Neural cell (in vitro differentiated cells): ENCODE measurements at regions not wholly inside any gene's neighbourhood (a gene's known extent, or its start where the extent isn't known, plus 50 kb on each side); places are given as distances from the start of the nearest gene placed in this dataset.

ENCODE experiments used
- H2AFZ ChIP-seq: fragments of 200-600, 300-800 bp; sonication (generic), shearing (Covaris generic); 2 replicates; pipeline ENCODE4 v1.6.0; 2014; ENCODE audit warnings: low read depth, mild to moderate bottlenecking, antibody characterized with exemption, low read length, moderate library complexity
- H3F3A ChIP-seq: fragments of 200-600 bp; shearing (Covaris generic); 2 replicates; pipeline ENCODE4 v1.6.1; 2016; ENCODE audit warnings: mild to moderate bottlenecking, moderate library complexity, mixed read lengths, antibody characterized with exemption, low read length; ENCODE audit not compliant: insufficient read depth, poor library complexity, severe bottlenecking
- H3K27ac ChIP-seq: fragments of 200-600, 300-800 bp; sonication (generic), shearing (Covaris generic); 2 replicates; pipeline ENCODE4 v1.5.1; 2014; ENCODE audit warnings: mild to moderate bottlenecking, low read length, moderate library complexity
- H3K27me3 ChIP-seq: fragments of 300-800, 200-600 bp; sonication (generic), shearing (Covaris generic); 2 replicates; pipeline ENCODE4 v1.6.0; 2014; ENCODE audit warnings: mild to moderate bottlenecking, low read depth, low read length, moderate library complexity; ENCODE audit not compliant: insufficient read depth
- H3K36me3 ChIP-seq: fragments of 300-800, 200-600 bp; sonication (generic), shearing (Covaris generic); 2 replicates; pipeline ENCODE4 v1.5.1; 2014; ENCODE audit warnings: mild to moderate bottlenecking, antibody characterized with exemption, low read length, moderate library complexity; ENCODE audit not compliant: insufficient read depth
- H3K4me2 ChIP-seq: fragments of 300-800, 200-600 bp; sonication (generic), shearing (Covaris generic); 2 replicates; pipeline ENCODE4 v1.6.0; 2014; ENCODE audit warnings: mild to moderate bottlenecking, low read length
- H3K4me3 ChIP-seq: fragments of 300-800, 200-600 bp; sonication (generic), shearing (Covaris generic); 2 replicates; pipeline ENCODE4 v1.5.1; 2014; ENCODE audit warnings: mild to moderate bottlenecking, low read length, moderate library complexity
- H3K79me2 ChIP-seq: fragments of 200-600 bp; shearing (Covaris generic); replicated peaks from 2 replicates; pipeline ENCODE4 v1.6.0; 2014; ENCODE audit warnings: mild to moderate bottlenecking, low read length, moderate library complexity; ENCODE audit not compliant: insufficient read depth
- H3K9ac ChIP-seq: fragments of 300-800, 200-600 bp; sonication (generic), shearing (Covaris generic); 2 replicates; pipeline ENCODE4 v1.6.1; 2016; ENCODE audit warnings: mild to moderate bottlenecking, low read length, mixed read lengths
- H3K9me2 ChIP-seq: fragments of 200-600 bp; shearing (Covaris generic); 2 replicates; pipeline ENCODE4 v1.6.1; 2016; ENCODE audit warnings: mild to moderate bottlenecking, low read length, mixed read lengths; ENCODE audit not compliant: insufficient read depth
- H3K9me3 ChIP-seq: fragments of 200-600, 300-800 bp; sonication (generic), shearing (Covaris generic); 2 replicates; pipeline ENCODE4 v1.6.1; 2016; ENCODE audit warnings: mild to moderate bottlenecking, mixed run types, low read length, moderate library complexity, mixed read lengths
- H4K20me1 ChIP-seq: fragments of 200-600 bp; shearing (Covaris generic); 2 replicates; pipeline ENCODE4 v1.6.1; 2016; ENCODE audit warnings: mild to moderate bottlenecking, mixed run types; ENCODE audit not compliant: insufficient read depth
- EP300 ChIP-seq: fragments of 450-650 bp; conservative IDR thresholded peaks from 2 replicates; pipeline ENCODE4 v1.6.1; 2014; ENCODE audit warnings: antibody characterized with exemption, mild to moderate bottlenecking, moderate library complexity; ENCODE audit not compliant: poor library complexity, severe bottlenecking
- EZH2 ChIP-seq: fragments of 200-600, 300-800 bp; shearing (Covaris generic), sonication (generic); IDR thresholded peaks from 2 replicates; pipeline ENCODE4 v1.6.1; 2014; ENCODE audit warnings: antibody characterized with exemption, low read length, borderline replicate concordance, mild to moderate bottlenecking; ENCODE audit not compliant: insufficient read depth, poor library complexity, severe bottlenecking
- MXI1 ChIP-seq: fragments of 450-650 bp; conservative IDR thresholded peaks from 2 replicates; pipeline ENCODE4 v1.6.1; 2014; ENCODE audit warnings: antibody characterized with exemption, mild to moderate bottlenecking; ENCODE audit not compliant: poor library complexity, severe bottlenecking
- POLR2AphosphoS5 ChIP-seq: IDR thresholded peaks from 2 replicates; pipeline ENCODE4 v1.6.1; 2012
- RAD21 ChIP-seq: fragments of 450-650 bp; conservative IDR thresholded peaks from 2 replicates; pipeline ENCODE4 v1.6.1; 2014; ENCODE audit warnings: antibody characterized with exemption, mild to moderate bottlenecking, moderate library complexity
- SMC3 ChIP-seq: fragments of 450-650 bp; conservative IDR thresholded peaks from 2 replicates; pipeline ENCODE4 v1.6.1; 2014; ENCODE audit warnings: antibody characterized with exemption, mild to moderate bottlenecking, moderate library complexity; ENCODE audit not compliant: poor library complexity
- TAF1 ChIP-seq: IDR thresholded peaks from 2 replicates; pipeline ENCODE4 v1.6.1; 2012; ENCODE audit warnings: low read depth
- TF ChIP-seq, protein P1 (sequence below): IDR thresholded peaks from 2 replicates; pipeline ENCODE4 v1.6.1; 2012; ENCODE audit warnings: borderline replicate concordance
- TF ChIP-seq, protein P2 (sequence below): fragments of 450-650 bp; IDR thresholded peaks from 2 replicates; pipeline ENCODE4 v1.5.1; 2014; ENCODE audit warnings: antibody characterized with exemption, mild to moderate bottlenecking, moderate library complexity; ENCODE audit not compliant: poor library complexity, severe bottlenecking

DNA sequence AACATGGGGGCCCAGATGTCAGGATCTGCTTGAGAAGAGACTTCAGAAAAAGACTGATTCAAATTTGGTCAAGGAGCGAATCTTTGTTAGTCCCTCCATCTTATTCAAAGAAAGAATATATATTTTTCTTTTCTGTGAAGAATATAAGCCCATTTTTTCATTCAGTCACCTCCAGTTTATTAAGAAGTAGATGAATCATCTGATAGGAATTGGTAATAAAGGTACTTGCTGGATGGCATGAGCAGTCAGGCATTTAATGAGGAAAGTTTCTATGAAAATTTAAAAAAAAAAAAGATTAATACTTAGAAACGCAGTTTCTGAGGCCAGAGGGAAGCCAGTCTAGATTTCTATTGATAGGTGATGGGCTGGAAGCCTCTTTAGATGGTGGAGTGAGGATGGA, 373.1 kb upstream of the SMC2 start:
- no peaks in the 10 kb centered on the region for H3F3A ChIP-seq
- H3K9me3 ChIP-seq: no peaks in the 10 kb centered on the region
- H3K36me3 ChIP-seq: no peaks in the 10 kb centered on the region
- no peaks in the 10 kb centered on the region for H4K20me1 ChIP-seq
- no peaks in the 10 kb centered on the region for H3K9me2 ChIP-seq
- no peak overlapping the region for H3K9ac ChIP-seq
- TF ChIP-seq, protein P1, sequence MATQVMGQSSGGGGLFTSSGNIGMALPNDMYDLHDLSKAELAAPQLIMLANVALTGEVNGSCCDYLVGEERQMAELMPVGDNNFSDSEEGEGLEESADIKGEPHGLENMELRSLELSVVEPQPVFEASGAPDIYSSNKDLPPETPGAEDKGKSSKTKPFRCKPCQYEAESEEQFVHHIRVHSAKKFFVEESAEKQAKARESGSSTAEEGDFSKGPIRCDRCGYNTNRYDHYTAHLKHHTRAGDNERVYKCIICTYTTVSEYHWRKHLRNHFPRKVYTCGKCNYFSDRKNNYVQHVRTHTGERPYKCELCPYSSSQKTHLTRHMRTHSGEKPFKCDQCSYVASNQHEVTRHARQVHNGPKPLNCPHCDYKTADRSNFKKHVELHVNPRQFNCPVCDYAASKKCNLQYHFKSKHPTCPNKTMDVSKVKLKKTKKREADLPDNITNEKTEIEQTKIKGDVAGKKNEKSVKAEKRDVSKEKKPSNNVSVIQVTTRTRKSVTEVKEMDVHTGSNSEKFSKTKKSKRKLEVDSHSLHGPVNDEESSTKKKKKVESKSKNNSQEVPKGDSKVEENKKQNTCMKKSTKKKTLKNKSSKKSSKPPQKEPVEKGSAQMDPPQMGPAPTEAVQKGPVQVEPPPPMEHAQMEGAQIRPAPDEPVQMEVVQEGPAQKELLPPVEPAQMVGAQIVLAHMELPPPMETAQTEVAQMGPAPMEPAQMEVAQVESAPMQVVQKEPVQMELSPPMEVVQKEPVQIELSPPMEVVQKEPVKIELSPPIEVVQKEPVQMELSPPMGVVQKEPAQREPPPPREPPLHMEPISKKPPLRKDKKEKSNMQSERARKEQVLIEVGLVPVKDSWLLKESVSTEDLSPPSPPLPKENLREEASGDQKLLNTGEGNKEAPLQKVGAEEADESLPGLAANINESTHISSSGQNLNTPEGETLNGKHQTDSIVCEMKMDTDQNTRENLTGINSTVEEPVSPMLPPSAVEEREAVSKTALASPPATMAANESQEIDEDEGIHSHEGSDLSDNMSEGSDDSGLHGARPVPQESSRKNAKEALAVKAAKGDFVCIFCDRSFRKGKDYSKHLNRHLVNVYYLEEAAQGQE: no peak
- TF ChIP-seq, protein P2, sequence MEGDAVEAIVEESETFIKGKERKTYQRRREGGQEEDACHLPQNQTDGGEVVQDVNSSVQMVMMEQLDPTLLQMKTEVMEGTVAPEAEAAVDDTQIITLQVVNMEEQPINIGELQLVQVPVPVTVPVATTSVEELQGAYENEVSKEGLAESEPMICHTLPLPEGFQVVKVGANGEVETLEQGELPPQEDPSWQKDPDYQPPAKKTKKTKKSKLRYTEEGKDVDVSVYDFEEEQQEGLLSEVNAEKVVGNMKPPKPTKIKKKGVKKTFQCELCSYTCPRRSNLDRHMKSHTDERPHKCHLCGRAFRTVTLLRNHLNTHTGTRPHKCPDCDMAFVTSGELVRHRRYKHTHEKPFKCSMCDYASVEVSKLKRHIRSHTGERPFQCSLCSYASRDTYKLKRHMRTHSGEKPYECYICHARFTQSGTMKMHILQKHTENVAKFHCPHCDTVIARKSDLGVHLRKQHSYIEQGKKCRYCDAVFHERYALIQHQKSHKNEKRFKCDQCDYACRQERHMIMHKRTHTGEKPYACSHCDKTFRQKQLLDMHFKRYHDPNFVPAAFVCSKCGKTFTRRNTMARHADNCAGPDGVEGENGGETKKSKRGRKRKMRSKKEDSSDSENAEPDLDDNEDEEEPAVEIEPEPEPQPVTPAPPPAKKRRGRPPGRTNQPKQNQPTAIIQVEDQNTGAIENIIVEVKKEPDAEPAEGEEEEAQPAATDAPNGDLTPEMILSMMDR: no peak
- TF ChIP-seq EZH2 (no peak), EP300 (no peak), TAF1 (no peak), RAD21 (no peak), SMC3 (no peak)
- no peaks in the 10 kb centered on the region for H3K27me3 ChIP-seq
- H2AFZ ChIP-seq: no peak overlapping the region
- H3K4me2 ChIP-seq: no peak overlapping the region
- no peak overlapping the region for H3K27ac ChIP-seq
- H3K4me3 ChIP-seq: no peak overlapping the region
- H3K79me2 ChIP-seq: no peaks in the 10 kb centered on the region

DNA sequence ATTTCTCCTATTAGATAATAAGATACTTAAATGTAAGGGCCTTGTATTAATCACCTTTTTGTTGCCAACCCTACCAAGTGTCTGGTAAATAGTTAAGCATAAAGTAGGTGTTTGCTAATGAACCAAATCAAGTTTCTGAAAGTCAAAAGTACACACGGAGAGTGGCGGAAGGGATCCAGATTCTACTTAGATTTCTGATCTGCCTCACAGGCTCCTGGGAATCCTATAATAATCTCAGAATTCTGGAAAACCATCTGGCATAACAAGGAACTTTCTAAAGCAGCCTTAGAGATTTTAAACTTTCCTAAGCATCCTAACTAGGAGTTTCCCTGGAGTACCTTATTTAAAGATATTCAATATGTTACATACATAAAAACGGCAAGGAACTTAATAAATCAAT, 363.2 kb upstream of the SMC2 start:
- Histone ChIP-seq H3K9ac (no peak overlapping the region), H3K79me2 (no peaks in the 10 kb centered on the region), H4K20me1 (no peaks in the 10 kb centered on the region), H2AFZ (no peak overlapping the region), H3K36me3 (no peaks in the 10 kb centered on the region), H3K27me3 (no peaks in the 10 kb centered on the region), H3K9me2 (no peaks in the 10 kb centered on the region), H3K4me3 (no peak overlapping the region), H3K4me2 (no peak overlapping the region), H3K9me3 (no peaks in the 10 kb centered on the region), H3F3A (no peaks in the 10 kb centered on the region), H3K27ac (no peak overlapping the region)
- TF ChIP-seq POLR2AphosphoS5 (no peak), EZH2 (no peak), RAD21 (no peak), SMC3 (no peak), TAF1 (no peak), EP300 (no peak), MXI1 (no peak)
- TF ChIP-seq, protein P2: no peak
- TF ChIP-seq, protein P1: no peak
